Head of caudate nucleus (tissue), 42 donors: ENCODE measurements at regions not wholly inside any gene's neighbourhood (a gene's known extent, or its start where the extent isn't known, plus 50 kb on each side); places are given as distances from the start of the nearest gene placed in this dataset.

Experiments used
- DNase-seq, 42 donors: peaks; one replicate each; pipeline versions ENCODE4 v3.0.0 to v3.0.0-alpha.2; 2020 to 2021; ENCODE audit warnings: mixed read lengths in 7 of 42
- intact Hi-C: fragments of 100-400 bp; cut with DNase I; formaldehyde crosslinking; loops from one replicate; pipeline ENCODE4 v1.15.0; 2022

- no peak for DNase-seq
Measured at GRCh38 chr12:76143343-76144244, 59.1 kb upstream of the NAP1L1 start.

GRCh38 chr12:76142305-76142704, 57.8 kb upstream of the NAP1L1 start:
- DNase-seq = no peak
- intact Hi-C loops = no loop called here

More at GRCh38 chr12:76143343-76144244, 59.1 kb upstream of the NAP1L1 start:
- intact Hi-C loops = no loop called here

- DNase-seq = no peak
- intact Hi-C loops = no loop called here
Measured at GRCh38 chr12:76138656-76139055, 54.2 kb upstream of the NAP1L1 start.

- DNase-seq = peak in 1 of 42 donors; percentile 0
- intact Hi-C loops = no loop called here
Measured at GRCh38 chr12:76137606-76138005, 53.1 kb upstream of the NAP1L1 start.

GRCh38 chr12:76135456-76135855, 51.0 kb upstream of the NAP1L1 start:
- DNase-seq = peak in 1 of 42 donors; percentile 30
- intact Hi-C loops = no loop called here
